Upper lobe of right lung (tissue), 1 donor: ENCODE measurements at regions not wholly inside any gene's neighbourhood (a gene's known extent, or its start where the extent isn't known, plus 50 kb on each side); places are given as distances from the start of the nearest gene placed in this dataset.

Experiments
- ATAC-seq: fragments of 200-7000 bp; cut with Tn5 transposase; one replicate; pipeline ENCODE4 v1.9.1; 2020; ENCODE audit warnings: mild to moderate bottlenecking, moderate library complexity
- DNase-seq: peaks from one replicate; pipeline ENCODE4 v3.0.0-alpha.2; 2020
- H3K27ac ChIP-seq: fragments of 200-600 bp; one replicate; pipeline ENCODE4 v1.8.0; 2022
- H3K27me3 ChIP-seq: fragments of 200-600 bp; one replicate; pipeline ENCODE4 v1.8.0; 2022; ENCODE audit warnings: mild to moderate bottlenecking
- H3K36me3 ChIP-seq: fragments of 200-600 bp; one replicate; pipeline ENCODE4 v1.8.0; 2022
- H3K4me1 ChIP-seq: fragments of 200-600 bp; one replicate; pipeline ENCODE4 v1.8.0; 2022
- H3K4me3 ChIP-seq: fragments of 200-600 bp; one replicate; pipeline ENCODE4 v1.8.0; 2022; ENCODE audit warnings: mild to moderate bottlenecking
- H3K9me3 ChIP-seq: fragments of 200-600 bp; one replicate; pipeline ENCODE4 v1.8.0; 2022
- intact Hi-C: fragments of 100-400 bp; cut with DNase I; formaldehyde crosslinking; loops from one replicate; pipeline ENCODE4 v1.11.0; 2022
- TF ChIP-seq, protein P1 (sequence below): fragments of 200-600 bp; IDR thresholded peaks from one replicate; pipeline ENCODE4 v1.8.0; 2022; ENCODE audit warnings: antibody characterized with exemption
- donor health status: DM: no; HTN: yes; CAD: no; lungs with severe emphysema.

DNA sequence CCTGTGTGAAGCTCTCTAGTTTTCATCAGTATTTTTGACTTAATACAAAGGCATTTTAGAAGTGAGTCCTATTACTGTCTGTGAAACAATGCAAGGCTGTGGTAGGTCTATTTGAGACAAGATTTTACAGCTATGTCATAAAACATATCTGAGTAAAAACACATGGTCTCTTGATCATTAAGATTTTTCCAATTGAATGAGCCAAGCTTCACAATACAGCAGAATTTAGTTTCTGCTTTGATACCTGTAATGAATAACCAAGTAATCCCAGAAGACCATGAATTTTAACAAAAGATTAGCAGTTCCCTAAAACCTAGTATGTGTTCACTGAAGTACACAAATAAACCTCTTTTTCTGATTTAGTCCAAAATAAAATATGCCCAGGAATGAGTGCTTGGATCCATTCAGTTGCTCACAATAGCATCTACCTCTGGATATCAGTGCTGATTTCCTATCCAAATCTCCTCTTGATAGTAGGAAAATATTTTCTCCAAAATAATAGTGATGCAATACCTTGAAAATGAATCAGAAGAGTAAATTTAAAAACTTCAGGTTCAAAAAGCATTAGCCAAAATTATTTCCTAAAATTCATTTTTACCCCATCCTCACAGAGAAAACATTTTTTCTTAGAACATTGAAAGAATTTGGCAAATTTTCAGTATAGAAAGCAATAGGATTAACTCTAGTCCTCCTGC, 533.5 kb upstream of the SGCG start:
- no peaks in the 10 kb centered on the region for H3K36me3 ChIP-seq
- ATAC-seq (no peak), DNase-seq (no peak)
- no peaks in the 10 kb centered on the region for H3K9me3 ChIP-seq
- H3K27ac ChIP-seq, result no peak overlapping the region
- H3K27me3 ChIP-seq, result no peaks in the 10 kb centered on the region
- TF ChIP-seq, protein P1, sequence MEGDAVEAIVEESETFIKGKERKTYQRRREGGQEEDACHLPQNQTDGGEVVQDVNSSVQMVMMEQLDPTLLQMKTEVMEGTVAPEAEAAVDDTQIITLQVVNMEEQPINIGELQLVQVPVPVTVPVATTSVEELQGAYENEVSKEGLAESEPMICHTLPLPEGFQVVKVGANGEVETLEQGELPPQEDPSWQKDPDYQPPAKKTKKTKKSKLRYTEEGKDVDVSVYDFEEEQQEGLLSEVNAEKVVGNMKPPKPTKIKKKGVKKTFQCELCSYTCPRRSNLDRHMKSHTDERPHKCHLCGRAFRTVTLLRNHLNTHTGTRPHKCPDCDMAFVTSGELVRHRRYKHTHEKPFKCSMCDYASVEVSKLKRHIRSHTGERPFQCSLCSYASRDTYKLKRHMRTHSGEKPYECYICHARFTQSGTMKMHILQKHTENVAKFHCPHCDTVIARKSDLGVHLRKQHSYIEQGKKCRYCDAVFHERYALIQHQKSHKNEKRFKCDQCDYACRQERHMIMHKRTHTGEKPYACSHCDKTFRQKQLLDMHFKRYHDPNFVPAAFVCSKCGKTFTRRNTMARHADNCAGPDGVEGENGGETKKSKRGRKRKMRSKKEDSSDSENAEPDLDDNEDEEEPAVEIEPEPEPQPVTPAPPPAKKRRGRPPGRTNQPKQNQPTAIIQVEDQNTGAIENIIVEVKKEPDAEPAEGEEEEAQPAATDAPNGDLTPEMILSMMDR, result no peak
- H3K4me1 ChIP-seq, result no peaks in the 10 kb centered on the region
- H3K4me3 ChIP-seq, result no peak overlapping the region
- intact Hi-C loops, result no loop called here

DNA sequence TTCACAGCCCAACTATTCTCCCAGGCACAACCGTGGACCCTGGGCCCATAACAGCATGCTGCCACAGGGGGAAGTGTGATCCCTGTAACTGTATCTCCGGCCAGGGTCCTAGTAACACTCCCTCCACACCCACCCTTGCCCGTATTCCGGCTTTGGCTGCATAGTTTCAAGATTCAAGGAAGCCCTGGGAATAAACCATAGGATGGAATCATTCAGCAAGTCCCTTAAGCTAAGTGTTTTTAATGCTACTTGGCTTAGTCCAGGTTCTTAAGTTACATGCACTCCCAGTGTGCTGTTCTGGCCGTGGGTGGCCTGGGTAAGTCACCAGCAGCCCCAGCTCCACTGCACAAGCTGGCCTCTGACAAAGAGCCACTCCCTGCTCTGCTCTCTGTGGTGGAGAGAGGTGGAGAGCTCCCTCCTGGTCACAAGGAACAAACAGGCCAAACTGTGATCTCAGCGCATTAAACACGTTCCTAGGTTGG, 532.4 kb upstream of the SGCG start:
- no peaks in the 10 kb centered on the region for H3K36me3 ChIP-seq
- DNase-seq, result no peak

DNA sequence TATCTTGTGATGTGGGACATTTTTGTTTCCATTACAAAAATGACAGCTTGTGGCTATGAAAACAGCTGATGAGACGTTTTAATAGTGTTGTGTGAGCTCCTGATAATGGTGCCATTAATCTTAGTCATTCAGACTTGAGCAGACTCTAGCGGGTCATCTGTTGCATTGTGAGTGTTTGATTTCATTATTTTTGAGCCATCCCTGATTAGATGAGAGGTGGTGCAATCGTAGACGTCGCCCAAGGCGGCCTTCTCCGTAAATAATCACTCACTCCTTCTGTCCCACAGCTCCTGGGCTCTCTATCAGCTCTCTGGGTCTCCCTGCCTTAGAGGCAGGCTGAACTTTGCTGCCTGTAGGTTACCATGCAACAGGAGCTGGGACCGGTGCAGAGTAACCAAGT, 528.0 kb upstream of the SGCG start:
- intact Hi-C loops, result no loop called here
- no peaks in the 10 kb centered on the region for H3K9me3 ChIP-seq
- no peaks in the 10 kb centered on the region for H3K4me1 ChIP-seq
- no peak overlapping the region for H3K4me3 ChIP-seq
- no peaks in the 10 kb centered on the region for H3K27me3 ChIP-seq
- TF ChIP-seq, protein P1, result no peak
- no peak overlapping the region for H3K27ac ChIP-seq
- peak; percentile 18 for ATAC-seq
- no peaks in the 10 kb centered on the region for H3K36me3 ChIP-seq
- no peak for DNase-seq

More for the DNA sequence above, 532.4 kb upstream of the SGCG start:
- no peak overlapping the region for H3K27ac ChIP-seq
- H3K27me3 ChIP-seq, result no peaks in the 10 kb centered on the region
- peak; percentile 88 for ATAC-seq
- H3K4me3 ChIP-seq, result no peak overlapping the region
- TF ChIP-seq, protein P1, result no peak
- H3K4me1 ChIP-seq, result no peaks in the 10 kb centered on the region
- intact Hi-C loops, result no loop called here
- no peaks in the 10 kb centered on the region for H3K9me3 ChIP-seq

DNA sequence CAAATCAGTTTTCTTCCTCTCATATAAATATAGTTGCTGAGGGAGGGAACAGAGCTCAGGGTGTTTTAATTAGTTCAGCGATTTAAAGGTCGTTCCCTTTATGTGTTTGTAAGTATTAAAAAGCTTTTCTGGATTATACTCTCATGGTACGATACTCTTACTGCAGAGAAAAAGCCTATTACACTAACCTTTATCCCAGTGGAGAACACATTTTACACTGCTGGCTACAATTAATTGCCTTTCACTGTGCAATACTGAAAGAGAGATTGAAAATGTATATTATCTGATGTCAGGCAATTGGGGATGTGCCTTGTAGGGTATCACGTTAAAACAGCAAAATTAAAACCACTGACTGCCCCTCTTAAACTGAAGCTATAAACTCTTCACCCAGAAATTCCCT, 526.9 kb upstream of the SGCG start:
- Histone ChIP-seq H3K36me3 (no peaks in the 10 kb centered on the region), H3K4me3 (no peak overlapping the region), H3K27me3 (no peaks in the 10 kb centered on the region), H3K4me1 (no peaks in the 10 kb centered on the region), H3K9me3 (no peaks in the 10 kb centered on the region), H3K27ac (no peak overlapping the region)
- intact Hi-C loops, result no loop called here
- DNase-seq (no peak), ATAC-seq (no peak)
- TF ChIP-seq, protein P1, result no peak

DNA sequence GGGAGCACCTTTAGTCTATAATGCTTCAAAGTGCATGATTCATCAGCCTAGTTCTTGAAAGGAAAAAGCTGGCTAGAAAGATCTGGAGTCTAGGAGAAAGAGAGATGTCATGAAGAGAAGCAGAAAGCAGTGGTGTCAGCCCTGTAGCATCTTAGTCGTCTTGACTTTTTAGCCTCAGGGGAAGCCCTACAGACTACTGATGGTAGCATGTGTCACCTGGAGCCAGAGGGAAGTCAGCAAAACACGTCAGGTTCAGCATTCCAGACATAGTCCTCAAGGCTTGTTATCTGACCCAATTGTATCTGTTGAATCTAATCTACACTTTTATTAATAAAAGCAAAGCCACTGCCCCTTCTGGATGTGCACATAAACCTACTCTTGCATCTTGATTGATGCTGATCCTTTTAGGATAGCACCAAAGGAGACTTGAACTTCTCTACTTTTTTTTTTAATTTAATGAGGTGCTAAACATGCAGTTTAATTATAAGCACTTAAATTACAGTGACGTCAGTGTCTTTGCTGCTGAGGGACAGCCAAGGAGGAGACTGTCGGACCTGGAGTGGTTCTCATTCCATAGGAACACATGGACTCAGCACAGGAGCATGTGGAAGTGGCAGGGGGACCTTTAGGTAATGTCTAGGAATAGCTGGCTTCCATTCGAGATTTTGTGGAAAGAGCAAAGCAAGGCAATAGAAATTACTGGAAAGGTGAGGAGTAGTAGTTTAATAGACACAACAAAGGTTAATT, 525.5 kb upstream of the SGCG start:
- intact Hi-C loops, result no loop called here

More for the DNA sequence above, 525.5 kb upstream of the SGCG start:
- ATAC-seq (no peak), DNase-seq (no peak)
- TF ChIP-seq, protein P1, result no peak
- Histone ChIP-seq H3K4me3 (no peak overlapping the region), H3K27ac (no peak overlapping the region), H3K27me3 (no peaks in the 10 kb centered on the region), H3K4me1 (no peaks in the 10 kb centered on the region), H3K9me3 (no peaks in the 10 kb centered on the region), H3K36me3 (no peaks in the 10 kb centered on the region)
